Esophagus muscularis mucosa (tissue), 3 donors: ENCODE measurements at regions not wholly inside any gene's neighbourhood (a gene's known extent, or its start where the extent isn't known, plus 50 kb on each side); places are given as distances from the start of the nearest gene placed in this dataset.

Experiments
- POLR2A ChIP-seq: fragments of 450-650 bp; IDR thresholded peaks from one replicate; pipeline ENCODE4 v1.6.1; 2017; ENCODE audit warnings: antibody characterized with exemption, moderate library complexity, mild to moderate bottlenecking, low read depth
- POLR2AphosphoS5 ChIP-seq, 2 donors: sonication (generic); formaldehyde crosslinking; IDR thresholded peaks; one replicate each; pipeline ENCODE4 v1.6.1; 2017; ENCODE audit warnings: antibody characterized with exemption in 2 of 2
- TF ChIP-seq, protein P1 (sequence below), 3 experiments: fragments of 200-600 bp in 2 of 3; fragments of 450-650 bp in 1 of 3; sonication (generic) in 2 of 3; IDR thresholded peaks; one replicate each; pipeline ENCODE4 v1.5.1; 2017 to 2019; ENCODE audit warnings: antibody characterized with exemption in 3 of 3, mild to moderate bottlenecking in 2 of 3, moderate library complexity in 1 of 3

DNA sequence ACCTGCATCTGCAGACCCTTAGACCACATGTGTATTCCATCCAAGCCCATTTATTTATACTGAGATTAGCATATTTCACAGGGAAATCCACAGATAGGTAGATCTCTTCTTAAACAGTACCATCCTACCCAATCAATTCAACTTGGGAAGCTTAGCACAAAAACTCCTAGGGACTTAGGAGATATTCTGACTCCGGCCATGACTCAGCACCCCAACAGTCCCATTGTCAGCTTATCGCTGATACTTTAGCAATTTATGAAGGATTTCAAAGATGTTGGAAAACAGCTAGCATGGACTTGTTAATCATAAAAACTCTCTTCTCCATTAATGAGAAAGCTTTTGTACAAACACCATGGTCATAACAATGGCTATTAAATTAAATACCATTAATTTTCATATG lies 236.2 kb upstream of the PREP start:
- TF ChIP-seq POLR2AphosphoS5 (IDR thresholded peaks at IDR 0.05) (no peak), POLR2A (no peak)
- TF ChIP-seq, protein P1, sequence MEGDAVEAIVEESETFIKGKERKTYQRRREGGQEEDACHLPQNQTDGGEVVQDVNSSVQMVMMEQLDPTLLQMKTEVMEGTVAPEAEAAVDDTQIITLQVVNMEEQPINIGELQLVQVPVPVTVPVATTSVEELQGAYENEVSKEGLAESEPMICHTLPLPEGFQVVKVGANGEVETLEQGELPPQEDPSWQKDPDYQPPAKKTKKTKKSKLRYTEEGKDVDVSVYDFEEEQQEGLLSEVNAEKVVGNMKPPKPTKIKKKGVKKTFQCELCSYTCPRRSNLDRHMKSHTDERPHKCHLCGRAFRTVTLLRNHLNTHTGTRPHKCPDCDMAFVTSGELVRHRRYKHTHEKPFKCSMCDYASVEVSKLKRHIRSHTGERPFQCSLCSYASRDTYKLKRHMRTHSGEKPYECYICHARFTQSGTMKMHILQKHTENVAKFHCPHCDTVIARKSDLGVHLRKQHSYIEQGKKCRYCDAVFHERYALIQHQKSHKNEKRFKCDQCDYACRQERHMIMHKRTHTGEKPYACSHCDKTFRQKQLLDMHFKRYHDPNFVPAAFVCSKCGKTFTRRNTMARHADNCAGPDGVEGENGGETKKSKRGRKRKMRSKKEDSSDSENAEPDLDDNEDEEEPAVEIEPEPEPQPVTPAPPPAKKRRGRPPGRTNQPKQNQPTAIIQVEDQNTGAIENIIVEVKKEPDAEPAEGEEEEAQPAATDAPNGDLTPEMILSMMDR (IDR thresholded peaks at IDR 0.05), result no peak
